ENCODE measurements at regions not wholly inside any gene's neighbourhood (a gene's known extent, or its start where the extent isn't known, plus 50 kb on each side); places are given as distances from the start of the nearest gene placed in this dataset.

- no peak for TF ChIP-seq POLR2A (IDR thresholded peaks at IDR 0.05)
- no peak for TF ChIP-seq CTCF (IDR thresholded peaks at IDR 0.05)
Observed at GRCh38 chr20:24318569-24319352, 150.7 kb upstream of the SYNDIG1 start.
